Liver (tissue), 8 donors: ENCODE measurements at regions not wholly inside any gene's neighbourhood (a gene's known extent, or its start where the extent isn't known, plus 50 kb on each side); places are given as distances from the start of the nearest gene placed in this dataset.

Source experiments
- DNase-seq: peaks from one replicate; pipeline ENCODE4 v3.0.0-alpha.2; 2017; ENCODE audit warnings: low spot score
- H3K27ac ChIP-seq, 2 donors: one replicate each; pipeline ENCODE4 v1.7.0; 2013; ENCODE audit warnings: inconsistent platforms in 2 of 2, low read length in 2 of 2, control low read depth in 1 of 2, low read depth in 1 of 2, mild to moderate bottlenecking in 1 of 2
- H3K27me3 ChIP-seq, 4 donors: one replicate each; pipeline versions ENCODE4 v1.6.1 to v1.7.0; 2013; ENCODE audit warnings: low read length in 3 of 4, inconsistent platforms in 1 of 4, mild to moderate bottlenecking in 1 of 4, moderate library complexity in 1 of 4; ENCODE audit not compliant: control insufficient read depth in 4 of 4, insufficient read depth in 4 of 4
- H3K36me3 ChIP-seq, 4 donors: one replicate each; pipeline versions ENCODE4 v1.6.1 to v1.7.0; 2013; ENCODE audit warnings: low read length in 3 of 4, mild to moderate bottlenecking in 3 of 4, low read depth in 1 of 4, moderate library complexity in 1 of 4; ENCODE audit not compliant: control insufficient read depth in 4 of 4, insufficient read depth in 3 of 4
- H3K4me1 ChIP-seq, 4 donors: one replicate each; pipeline versions ENCODE4 v1.6.1 to v1.7.0; 2013; ENCODE audit warnings: low read length in 3 of 4, mild to moderate bottlenecking in 3 of 4, moderate library complexity in 1 of 4; ENCODE audit not compliant: control insufficient read depth in 4 of 4, insufficient read depth in 4 of 4
- H3K4me3 ChIP-seq, 3 donors: one replicate each; pipeline versions ENCODE4 v1.6.1 to v1.7.0; 2013; ENCODE audit warnings: low read length in 3 of 3, control low read depth in 1 of 3, low read depth in 1 of 3, mild to moderate bottlenecking in 1 of 3
- H3K9ac ChIP-seq, 2 donors: one replicate each; pipeline ENCODE4 v1.7.0; 2013; ENCODE audit warnings: low read length in 2 of 2, mild to moderate bottlenecking in 2 of 2, moderate library complexity in 2 of 2, control low read depth in 1 of 2, low read depth in 1 of 2
- H3K9me3 ChIP-seq, 4 donors: one replicate each; pipeline versions ENCODE4 v1.6.1 to v1.7.0; 2013; ENCODE audit warnings: low read length in 3 of 4; ENCODE audit not compliant: control insufficient read depth in 4 of 4
- EGR1 ChIP-seq, 2 donors: IDR thresholded peaks; 2 replicates each; pipeline ENCODE4 v1.6.1; 2016 to 2018; ENCODE audit warnings: antibody characterized with exemption in 2 of 2, low read depth in 2 of 2
- FOXA1 ChIP-seq: IDR thresholded peaks from 2 replicates; pipeline ENCODE4 v1.6.1; 2016; ENCODE audit warnings: antibody characterized with exemption
- FOXA2 ChIP-seq: IDR thresholded peaks from 2 replicates; pipeline ENCODE4 v1.6.1; 2016; ENCODE audit warnings: antibody characterized with exemption
- GABPA ChIP-seq, 2 donors: IDR thresholded peaks in 1 of 2; conservative IDR thresholded peaks in 1 of 2; 2 replicates each; pipeline ENCODE4 v1.6.1; 2016; ENCODE audit warnings: antibody characterized with exemption in 2 of 2, mild to moderate bottlenecking in 1 of 2, moderate library complexity in 1 of 2
- HNF4A ChIP-seq, 2 donors: conservative IDR thresholded peaks; 2 replicates each; pipeline ENCODE4 v1.6.1; 2016; ENCODE audit warnings: antibody characterized with exemption in 2 of 2, mild to moderate bottlenecking in 2 of 2
- HNF4G ChIP-seq: IDR thresholded peaks from 2 replicates; pipeline ENCODE4 v1.6.1; 2016; ENCODE audit warnings: antibody characterized with exemption
- JUND ChIP-seq, 2 donors: IDR thresholded peaks; 2 replicates each; pipeline ENCODE4 v1.6.1; 2016; ENCODE audit warnings: antibody characterized with exemption in 2 of 2
- NR2F2 ChIP-seq: IDR thresholded peaks from 2 replicates; pipeline ENCODE4 v1.6.1; 2016; ENCODE audit warnings: antibody characterized with exemption
- RAD21 ChIP-seq, 2 donors: IDR thresholded peaks; 2 replicates each; pipeline ENCODE4 v1.6.1; 2016; ENCODE audit warnings: antibody characterized with exemption in 2 of 2, mild to moderate bottlenecking in 2 of 2
- RXRA ChIP-seq, 2 donors: IDR thresholded peaks; 2 replicates each; pipeline ENCODE4 v1.6.1; 2017 to 2018; ENCODE audit warnings: antibody characterized with exemption in 2 of 2, mild to moderate bottlenecking in 1 of 2
- SP1 ChIP-seq: IDR thresholded peaks from 2 replicates; pipeline ENCODE4 v1.6.1; 2018; ENCODE audit warnings: antibody characterized with exemption, mild to moderate bottlenecking
- TAF1 ChIP-seq: conservative IDR thresholded peaks from 2 replicates; pipeline ENCODE4 v1.6.1; 2016; ENCODE audit warnings: antibody characterized with exemption, mild to moderate bottlenecking
- YY1 ChIP-seq: IDR thresholded peaks from 2 replicates; pipeline ENCODE4 v1.6.1; 2016; ENCODE audit warnings: antibody characterized with exemption, mild to moderate bottlenecking
- WGBS: extraction: QIAGEN DNeasy Blood & Tissue Kit; methylation state at CpG from one replicate; pipeline ENCODE4 v1.1.7; 2013; 5-methylcytosine and 5-hydroxymethylcytosine counted together
- TF ChIP-seq, protein P1 (sequence below): IDR thresholded peaks from 2 replicates; pipeline ENCODE4 v1.6.1; 2016; ENCODE audit warnings: antibody characterized with exemption
- TF ChIP-seq, protein P2 (sequence below): IDR thresholded peaks from 2 replicates; pipeline ENCODE4 v1.6.1; 2016; ENCODE audit warnings: antibody characterized with exemption
- TF ChIP-seq, protein P3 (sequence below): IDR thresholded peaks from 2 replicates; pipeline ENCODE4 v1.6.1; 2016; ENCODE audit warnings: antibody characterized with exemption, mild to moderate bottlenecking
- TF ChIP-seq, protein P4 (sequence below): fragments of 150-350 bp; IDR thresholded peaks from 2 replicates; pipeline ENCODE4 v1.5.1; 2017; ENCODE audit warnings: improper control_type of control experiment, low read depth, low read length; ENCODE audit not compliant: missing input control
- TF ChIP-seq, protein P5 (sequence below): IDR thresholded peaks from 2 replicates; pipeline ENCODE4 v1.6.1; 2016; ENCODE audit warnings: antibody characterized with exemption
- donor health status: healthy.
- donor health status: healthy.
- donor health status: healthy.
- donor health status: healthy.
- donor health status: healthy.

DNA sequence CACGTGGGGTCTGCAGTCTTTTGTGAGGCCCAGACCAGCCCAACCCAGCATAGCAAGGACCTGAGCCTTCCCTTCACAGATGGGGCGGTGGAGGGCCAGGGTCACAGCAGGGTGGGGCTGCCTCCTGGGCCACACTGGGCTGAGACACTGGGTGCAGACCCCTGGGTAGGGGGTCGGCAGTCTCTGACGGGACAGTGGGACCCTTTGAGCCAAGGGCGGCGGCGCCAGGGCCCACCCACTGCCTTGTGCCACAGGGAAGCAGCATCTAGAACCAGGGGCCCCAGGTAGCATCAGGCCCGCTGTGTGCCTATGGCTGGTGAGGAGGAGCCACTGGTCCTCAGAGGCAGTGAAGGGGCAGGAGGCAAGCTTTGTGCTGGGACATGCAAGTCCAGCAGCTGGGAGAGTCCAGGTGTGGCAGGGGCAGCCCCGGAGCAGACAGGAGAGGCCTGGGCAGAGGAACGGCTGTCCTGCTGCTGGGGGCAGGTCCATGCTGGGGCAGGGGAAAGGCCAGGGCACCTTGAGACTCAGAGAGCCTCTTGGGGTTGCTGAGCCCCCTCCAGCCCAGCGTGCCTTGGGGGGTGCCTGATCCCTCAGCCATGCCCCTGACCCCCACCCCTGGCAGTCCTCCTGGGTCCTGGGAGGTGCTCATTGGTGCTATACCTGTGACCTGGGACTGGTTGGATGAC lies 131.3 kb upstream of the NKX1-1 start:
- no peak overlapping the region for H3K27ac ChIP-seq
- H3K36me3 ChIP-seq = no peaks in the 10 kb centered on the region
- no peak for DNase-seq
- TF ChIP-seq, protein P1, sequence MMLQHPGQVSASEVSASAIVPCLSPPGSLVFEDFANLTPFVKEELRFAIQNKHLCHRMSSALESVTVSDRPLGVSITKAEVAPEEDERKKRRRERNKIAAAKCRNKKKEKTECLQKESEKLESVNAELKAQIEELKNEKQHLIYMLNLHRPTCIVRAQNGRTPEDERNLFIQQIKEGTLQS = no peak
- TF ChIP-seq FOXA1 (no peak), SP1 (no peak), JUND (IDR thresholded peaks at IDR 0.05) (no peak), RXRA (IDR thresholded peaks at IDR 0.05) (no peak), EGR1 (IDR thresholded peaks at IDR 0.05; ENCODE audit: low read depth in 2 of 2) (no peak), FOXA2 (no peak), RAD21 (IDR thresholded peaks at IDR 0.05) (no peak), HNF4G (no peak), NR2F2 (no peak), HNF4A (conservative IDR thresholded peaks at IDR 0.05) (no peak), TAF1 (no peak), GABPA (IDR thresholded peaks at IDR 0.05 in 1 of 2, conservative IDR thresholded peaks at IDR 0.05 in 1 of 2) (no peak), YY1 (no peak)
- TF ChIP-seq, protein P2, sequence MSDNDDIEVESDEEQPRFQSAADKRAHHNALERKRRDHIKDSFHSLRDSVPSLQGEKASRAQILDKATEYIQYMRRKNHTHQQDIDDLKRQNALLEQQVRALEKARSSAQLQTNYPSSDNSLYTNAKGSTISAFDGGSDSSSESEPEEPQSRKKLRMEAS = no peak
- TF ChIP-seq, protein P3, sequence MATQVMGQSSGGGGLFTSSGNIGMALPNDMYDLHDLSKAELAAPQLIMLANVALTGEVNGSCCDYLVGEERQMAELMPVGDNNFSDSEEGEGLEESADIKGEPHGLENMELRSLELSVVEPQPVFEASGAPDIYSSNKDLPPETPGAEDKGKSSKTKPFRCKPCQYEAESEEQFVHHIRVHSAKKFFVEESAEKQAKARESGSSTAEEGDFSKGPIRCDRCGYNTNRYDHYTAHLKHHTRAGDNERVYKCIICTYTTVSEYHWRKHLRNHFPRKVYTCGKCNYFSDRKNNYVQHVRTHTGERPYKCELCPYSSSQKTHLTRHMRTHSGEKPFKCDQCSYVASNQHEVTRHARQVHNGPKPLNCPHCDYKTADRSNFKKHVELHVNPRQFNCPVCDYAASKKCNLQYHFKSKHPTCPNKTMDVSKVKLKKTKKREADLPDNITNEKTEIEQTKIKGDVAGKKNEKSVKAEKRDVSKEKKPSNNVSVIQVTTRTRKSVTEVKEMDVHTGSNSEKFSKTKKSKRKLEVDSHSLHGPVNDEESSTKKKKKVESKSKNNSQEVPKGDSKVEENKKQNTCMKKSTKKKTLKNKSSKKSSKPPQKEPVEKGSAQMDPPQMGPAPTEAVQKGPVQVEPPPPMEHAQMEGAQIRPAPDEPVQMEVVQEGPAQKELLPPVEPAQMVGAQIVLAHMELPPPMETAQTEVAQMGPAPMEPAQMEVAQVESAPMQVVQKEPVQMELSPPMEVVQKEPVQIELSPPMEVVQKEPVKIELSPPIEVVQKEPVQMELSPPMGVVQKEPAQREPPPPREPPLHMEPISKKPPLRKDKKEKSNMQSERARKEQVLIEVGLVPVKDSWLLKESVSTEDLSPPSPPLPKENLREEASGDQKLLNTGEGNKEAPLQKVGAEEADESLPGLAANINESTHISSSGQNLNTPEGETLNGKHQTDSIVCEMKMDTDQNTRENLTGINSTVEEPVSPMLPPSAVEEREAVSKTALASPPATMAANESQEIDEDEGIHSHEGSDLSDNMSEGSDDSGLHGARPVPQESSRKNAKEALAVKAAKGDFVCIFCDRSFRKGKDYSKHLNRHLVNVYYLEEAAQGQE = no peak
- TF ChIP-seq, protein P4, sequence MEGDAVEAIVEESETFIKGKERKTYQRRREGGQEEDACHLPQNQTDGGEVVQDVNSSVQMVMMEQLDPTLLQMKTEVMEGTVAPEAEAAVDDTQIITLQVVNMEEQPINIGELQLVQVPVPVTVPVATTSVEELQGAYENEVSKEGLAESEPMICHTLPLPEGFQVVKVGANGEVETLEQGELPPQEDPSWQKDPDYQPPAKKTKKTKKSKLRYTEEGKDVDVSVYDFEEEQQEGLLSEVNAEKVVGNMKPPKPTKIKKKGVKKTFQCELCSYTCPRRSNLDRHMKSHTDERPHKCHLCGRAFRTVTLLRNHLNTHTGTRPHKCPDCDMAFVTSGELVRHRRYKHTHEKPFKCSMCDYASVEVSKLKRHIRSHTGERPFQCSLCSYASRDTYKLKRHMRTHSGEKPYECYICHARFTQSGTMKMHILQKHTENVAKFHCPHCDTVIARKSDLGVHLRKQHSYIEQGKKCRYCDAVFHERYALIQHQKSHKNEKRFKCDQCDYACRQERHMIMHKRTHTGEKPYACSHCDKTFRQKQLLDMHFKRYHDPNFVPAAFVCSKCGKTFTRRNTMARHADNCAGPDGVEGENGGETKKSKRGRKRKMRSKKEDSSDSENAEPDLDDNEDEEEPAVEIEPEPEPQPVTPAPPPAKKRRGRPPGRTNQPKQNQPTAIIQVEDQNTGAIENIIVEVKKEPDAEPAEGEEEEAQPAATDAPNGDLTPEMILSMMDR = no peak
- TF ChIP-seq, protein P5, sequence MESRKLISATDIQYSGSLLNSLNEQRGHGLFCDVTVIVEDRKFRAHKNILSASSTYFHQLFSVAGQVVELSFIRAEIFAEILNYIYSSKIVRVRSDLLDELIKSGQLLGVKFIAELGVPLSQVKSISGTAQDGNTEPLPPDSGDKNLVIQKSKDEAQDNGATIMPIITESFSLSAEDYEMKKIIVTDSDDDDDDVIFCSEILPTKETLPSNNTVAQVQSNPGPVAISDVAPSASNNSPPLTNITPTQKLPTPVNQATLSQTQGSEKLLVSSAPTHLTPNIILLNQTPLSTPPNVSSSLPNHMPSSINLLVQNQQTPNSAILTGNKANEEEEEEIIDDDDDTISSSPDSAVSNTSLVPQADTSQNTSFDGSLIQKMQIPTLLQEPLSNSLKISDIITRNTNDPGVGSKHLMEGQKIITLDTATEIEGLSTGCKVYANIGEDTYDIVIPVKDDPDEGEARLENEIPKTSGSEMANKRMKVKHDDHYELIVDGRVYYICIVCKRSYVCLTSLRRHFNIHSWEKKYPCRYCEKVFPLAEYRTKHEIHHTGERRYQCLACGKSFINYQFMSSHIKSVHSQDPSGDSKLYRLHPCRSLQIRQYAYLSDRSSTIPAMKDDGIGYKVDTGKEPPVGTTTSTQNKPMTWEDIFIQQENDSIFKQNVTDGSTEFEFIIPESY = no peak
- no peak overlapping the region for H3K9ac ChIP-seq
- no peaks in the 10 kb centered on the region for H3K4me1 ChIP-seq
- no peak overlapping the region for H3K4me3 ChIP-seq
- peaks cover 0 to 2% (median 0%) of the 10 kb centered on the region in 4 donors for H3K27me3 ChIP-seq
- WGBS = 85% methylated on average over 11 of the region's 11 CpGs
- no peaks in the 10 kb centered on the region for H3K9me3 ChIP-seq
